Activated CD4-positive, alpha-beta T cell treated with anti-CD3 and anti-CD28 coated beads, Interleukin-2, amount 50 U/mL, for 1 hour (primary cell): ENCODE measurements at regions not wholly inside any gene's neighbourhood (a gene's known extent, or its start where the extent isn't known, plus 50 kb on each side); places are given as distances from the start of the nearest gene placed in this dataset.
"Not testable (repeated sequence)": the region's sequence is repeated elsewhere in the genome, so short reads cannot be mapped to it uniquely, and the experiment has no call there.

Experiments
- DNase-seq: peaks from one replicate; pipeline ENCODE4 v3.0.0-alpha.2; 2020

- no peak for DNase-seq
Measured at GRCh38 chr9:29203244-29203930, 1630.1 kb upstream of the C9orf72 start.

GRCh38 chr9:29208670-29209069 is 1635.4 kb upstream of the C9orf72 start:
- no peak for DNase-seq

GRCh38 chr9:29209748-29210291 is 1636.5 kb upstream of the C9orf72 start:
- DNase-seq = no peak

GRCh38 chr9:29211003-29211579 is 1637.8 kb upstream of the C9orf72 start:
- DNase-seq = no peak

GRCh38 chr9:29211580-29212396 is 1638.5 kb upstream of the C9orf72 start:
- peak; percentile 10 for DNase-seq

- DNase-seq = no peak
Measured at GRCh38 chr9:29212397-29213387, 1639.4 kb upstream of the C9orf72 start.

GRCh38 chr9:29213417-29214153 is 1640.3 kb upstream of the C9orf72 start, which contains the start of gene LINGO2:
TSS of gene LINGO2 (minus strand) at chr9:29213601.
- no peak for DNase-seq

- DNase-seq = no peak
Measured at GRCh38 chr9:29214154-29214689, 1640.9 kb upstream of the C9orf72 start.

- no peak for DNase-seq
Measured at GRCh38 chr9:29214690-29215253, 1641.5 kb upstream of the C9orf72 start.

GRCh38 chr9:29217966-29218365 is 1644.7 kb upstream of the C9orf72 start:
- no peak for DNase-seq

GRCh38 chr9:29220596-29221251 is 1647.4 kb upstream of the C9orf72 start:
- no peak for DNase-seq

GRCh38 chr9:29228558-29228957 is 1655.3 kb upstream of the C9orf72 start:
- DNase-seq = no peak

GRCh38 chr9:29230931-29231330 is 1657.7 kb upstream of the C9orf72 start:
- DNase-seq = no peak

- no peak for DNase-seq
Measured at GRCh38 chr9:29233193-29233592, 1659.9 kb upstream of the C9orf72 start.

GRCh38 chr9:29241320-29241719 is 1668.0 kb upstream of the C9orf72 start:
- DNase-seq = no peak

GRCh38 chr9:29245351-29245750 is 1672.1 kb upstream of the C9orf72 start:
- DNase-seq = no peak

GRCh38 chr9:29270400-29270799 is 1697.1 kb upstream of the C9orf72 start:
- not testable (repeated sequence) for DNase-seq

GRCh38 chr9:29282121-29282520 is 1708.8 kb upstream of the C9orf72 start:
- no peak for DNase-seq

- no peak for DNase-seq
Measured at GRCh38 chr9:29285818-29286217, 1712.5 kb upstream of the C9orf72 start.

- no peak for DNase-seq
Measured at GRCh38 chr9:29289365-29289764, 1716.1 kb upstream of the C9orf72 start.
